KMS-11 (cell line): ENCODE measurements at regions not wholly inside any gene's neighbourhood (a gene's known extent, or its start where the extent isn't known, plus 50 kb on each side); places are given as distances from the start of the nearest gene placed in this dataset.

Source experiments
- H2AFZ ChIP-seq: fragments of 200-600 bp; sonication (generic); 2 replicates; pipeline ENCODE4 v1.6.1; 2016; ENCODE audit warnings: antibody characterized with exemption, mixed run types, low read depth
- H3K27ac ChIP-seq: fragments of 200-600 bp; sonication (generic); 2 replicates; pipeline ENCODE4 v1.6.1; 2016; ENCODE audit warnings: mild to moderate bottlenecking, mixed run types
- H3K27me3 ChIP-seq: fragments of 200-600 bp; sonication (generic); 2 replicates; pipeline ENCODE4 v1.6.1; 2017; ENCODE audit warnings: mild to moderate bottlenecking, low read depth, mixed run types, moderate library complexity; ENCODE audit not compliant: insufficient read depth
- H3K36me3 ChIP-seq: fragments of 200-600 bp; sonication (generic); 2 replicates; pipeline ENCODE4 v1.6.1; 2017; ENCODE audit warnings: mild to moderate bottlenecking, mixed run types; ENCODE audit not compliant: insufficient read depth
- H3K4me1 ChIP-seq: fragments of 200-600 bp; sonication (generic); 2 replicates; pipeline ENCODE4 v1.6.1; 2016; ENCODE audit warnings: mild to moderate bottlenecking, low read depth, mixed run types; ENCODE audit not compliant: poor library complexity, severe bottlenecking
- H3K4me2 ChIP-seq: fragments of 200-600 bp; sonication (generic); 2 replicates; pipeline ENCODE4 v1.7.0; 2016; ENCODE audit warnings: mild to moderate bottlenecking, mixed run types
- H3K4me3 ChIP-seq: fragments of 200-600 bp; sonication (generic); IDR thresholded peaks from 2 replicates; pipeline ENCODE4 v1.6.1; 2017; ENCODE audit warnings: low read depth, low read length, mixed read lengths; ENCODE audit not compliant: insufficient read depth
- H3K79me2 ChIP-seq: fragments of 200-600 bp; sonication (generic); 2 replicates; pipeline ENCODE4 v1.6.1; 2016; ENCODE audit warnings: low read depth, mixed run types; ENCODE audit not compliant: insufficient read depth
- H3K9ac ChIP-seq: fragments of 200-600 bp; sonication (generic); 2 replicates; pipeline ENCODE4 v1.6.1; 2016; ENCODE audit warnings: mild to moderate bottlenecking, mixed run types
- H4K20me1 ChIP-seq: fragments of 200-600 bp; sonication (generic); 2 replicates; pipeline ENCODE4 v1.6.1; 2016; ENCODE audit warnings: mild to moderate bottlenecking, mixed run types; ENCODE audit not compliant: insufficient read depth
- TF ChIP-seq, protein P1 (sequence below): fragments of 200-600 bp; sonication (generic); conservative IDR thresholded peaks from 2 replicates; pipeline ENCODE4 v1.6.1; 2017; ENCODE audit warnings: low read depth, mild to moderate bottlenecking, antibody characterized with exemption, low read length, moderate library complexity, mixed read lengths

DNA sequence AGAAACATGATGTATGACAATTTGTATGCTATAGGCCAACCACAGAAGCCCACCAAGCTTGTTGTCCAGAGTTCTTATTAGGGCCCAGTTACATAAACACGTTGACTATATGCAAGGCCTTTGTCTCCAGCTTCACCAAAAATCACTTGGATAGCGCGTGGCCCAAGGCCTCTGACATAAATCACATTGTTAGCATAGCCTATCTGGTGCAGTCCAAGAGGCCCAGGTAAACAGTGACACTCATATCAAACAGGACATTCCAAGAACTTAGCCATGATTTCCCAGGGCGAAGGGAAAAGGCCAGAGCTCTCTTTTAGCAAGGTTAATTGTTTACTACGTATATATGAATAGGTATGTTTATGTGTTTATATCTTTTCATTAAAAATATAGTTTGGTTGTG lies 337.2 kb upstream of the CELF2 start:
- TF ChIP-seq, protein P1, sequence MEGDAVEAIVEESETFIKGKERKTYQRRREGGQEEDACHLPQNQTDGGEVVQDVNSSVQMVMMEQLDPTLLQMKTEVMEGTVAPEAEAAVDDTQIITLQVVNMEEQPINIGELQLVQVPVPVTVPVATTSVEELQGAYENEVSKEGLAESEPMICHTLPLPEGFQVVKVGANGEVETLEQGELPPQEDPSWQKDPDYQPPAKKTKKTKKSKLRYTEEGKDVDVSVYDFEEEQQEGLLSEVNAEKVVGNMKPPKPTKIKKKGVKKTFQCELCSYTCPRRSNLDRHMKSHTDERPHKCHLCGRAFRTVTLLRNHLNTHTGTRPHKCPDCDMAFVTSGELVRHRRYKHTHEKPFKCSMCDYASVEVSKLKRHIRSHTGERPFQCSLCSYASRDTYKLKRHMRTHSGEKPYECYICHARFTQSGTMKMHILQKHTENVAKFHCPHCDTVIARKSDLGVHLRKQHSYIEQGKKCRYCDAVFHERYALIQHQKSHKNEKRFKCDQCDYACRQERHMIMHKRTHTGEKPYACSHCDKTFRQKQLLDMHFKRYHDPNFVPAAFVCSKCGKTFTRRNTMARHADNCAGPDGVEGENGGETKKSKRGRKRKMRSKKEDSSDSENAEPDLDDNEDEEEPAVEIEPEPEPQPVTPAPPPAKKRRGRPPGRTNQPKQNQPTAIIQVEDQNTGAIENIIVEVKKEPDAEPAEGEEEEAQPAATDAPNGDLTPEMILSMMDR, result no peak

DNA sequence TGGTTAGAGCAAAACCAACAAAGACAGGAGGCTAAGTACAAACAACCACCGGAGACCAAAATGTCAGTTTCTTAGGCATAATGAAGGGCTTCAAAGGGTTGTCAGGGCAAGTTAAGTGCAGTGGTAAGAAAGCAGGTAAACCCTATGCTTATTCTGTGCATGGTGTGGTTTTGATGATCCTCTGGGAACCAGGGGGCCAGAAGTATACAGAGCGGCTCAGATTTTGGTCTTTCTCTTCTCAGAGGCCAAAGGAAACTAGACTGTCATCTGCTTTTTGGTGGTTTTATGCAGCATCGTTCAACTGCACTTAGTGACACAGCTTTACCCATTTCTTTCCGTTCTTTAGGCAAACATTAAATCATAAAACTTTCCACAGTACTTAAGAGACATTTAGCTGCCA lies 332.7 kb upstream of the CELF2 start:
- Histone ChIP-seq H2AFZ (peak overlapping the region; percentile 73), H3K9ac (peak overlapping the region; percentile 37; the same call in 1 of the 2 replicates), H3K36me3 (no peaks in the 10 kb centered on the region), H3K4me1 (peaks cover 49% of the 10 kb centered on the region), H3K27ac (peak overlapping the region; percentile 75), H3K4me3 (no peak overlapping the region), H3K79me2 (no peaks in the 10 kb centered on the region), H4K20me1 (no peaks in the 10 kb centered on the region), H3K27me3 (no peaks in the 10 kb centered on the region), H3K4me2 (peak overlapping the region; percentile 86)
- TF ChIP-seq, protein P1, result no peak

More for the DNA sequence above, 337.2 kb upstream of the CELF2 start:
- Histone ChIP-seq H3K36me3 (no peaks in the 10 kb centered on the region), H3K27ac (no peak overlapping the region), H3K79me2 (no peaks in the 10 kb centered on the region), H3K4me1 (peaks cover 55% of the 10 kb centered on the region), H3K4me3 (no peak overlapping the region), H3K9ac (no peak overlapping the region), H4K20me1 (no peaks in the 10 kb centered on the region), H3K27me3 (no peaks in the 10 kb centered on the region), H3K4me2 (no peak overlapping the region), H2AFZ (no peak overlapping the region)

DNA sequence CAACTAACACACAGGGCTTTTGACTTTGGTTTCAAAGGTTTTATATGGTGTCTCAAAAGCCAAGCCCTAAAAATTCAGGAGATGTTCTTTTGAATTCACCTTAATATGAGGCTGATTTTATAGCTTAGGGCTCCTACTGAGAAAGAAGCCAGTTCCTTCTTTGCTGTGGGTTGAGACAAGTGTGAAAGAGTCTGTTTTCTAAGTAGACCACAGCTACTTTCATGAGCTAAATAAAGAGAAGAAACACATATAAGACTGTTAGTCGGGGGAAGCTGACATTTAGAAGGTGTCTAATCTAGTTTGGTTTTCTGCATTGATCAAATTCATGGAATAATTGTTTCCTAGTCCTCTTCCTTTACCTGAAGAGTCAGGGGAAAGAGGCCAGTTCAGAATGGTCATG lies 332.1 kb upstream of the CELF2 start:
- Histone ChIP-seq H2AFZ (peak overlapping the region; percentile 73), H4K20me1 (no peaks in the 10 kb centered on the region), H3K36me3 (no peaks in the 10 kb centered on the region), H3K4me1 (peaks cover 49% of the 10 kb centered on the region), H3K27me3 (no peaks in the 10 kb centered on the region), H3K27ac (peak overlapping the region; percentile 75), H3K79me2 (no peaks in the 10 kb centered on the region), H3K9ac (peak overlapping the region; percentile 37; the same call in 1 of the 2 replicates), H3K4me2 (peak overlapping the region; percentile 86), H3K4me3 (no peak overlapping the region)
- TF ChIP-seq, protein P1, result no peak

DNA sequence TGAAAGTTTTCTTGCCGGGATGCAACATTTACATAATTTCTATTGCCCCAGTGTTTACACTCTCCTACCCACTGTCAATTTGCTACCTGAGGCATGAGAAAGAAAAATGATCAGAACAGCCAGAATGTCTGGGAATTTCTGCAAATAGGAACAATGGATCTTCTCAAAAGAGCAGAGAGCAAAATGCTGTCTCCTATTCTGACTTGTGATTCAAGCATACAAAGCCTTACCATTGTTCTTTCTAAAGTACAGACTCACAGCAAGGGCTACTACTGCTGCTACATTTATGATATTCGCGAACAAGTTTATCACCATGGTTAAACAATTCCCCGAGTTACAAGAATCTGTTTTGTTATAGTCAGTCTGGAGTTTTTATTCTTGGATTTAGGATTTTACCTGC lies 329.9 kb upstream of the CELF2 start:
- Histone ChIP-seq H3K79me2 (no peaks in the 10 kb centered on the region), H2AFZ (no peak overlapping the region), H4K20me1 (no peaks in the 10 kb centered on the region), H3K4me1 (peaks cover 46% of the 10 kb centered on the region), H3K36me3 (no peaks in the 10 kb centered on the region), H3K27me3 (no peaks in the 10 kb centered on the region), H3K9ac (no peak overlapping the region), H3K4me2 (no peak overlapping the region), H3K27ac (no peak overlapping the region), H3K4me3 (no peak overlapping the region)
- TF ChIP-seq, protein P1, result no peak
